NB4 (cell line): ENCODE measurements at regions not wholly inside any gene's neighbourhood (a gene's known extent, or its start where the extent isn't known, plus 50 kb on each side); places are given as distances from the start of the nearest gene placed in this dataset.

ENCODE experiments used
- CTCF ChIP-seq: IDR thresholded peaks from one replicate; pipeline ENCODE4 v1.5.1; 2012; ENCODE audit warnings: low read depth, low read length
- POLR2A ChIP-seq: IDR thresholded peaks from 2 replicates; pipeline ENCODE4 v1.6.1; 2011; ENCODE audit warnings: mild to moderate bottlenecking; ENCODE audit not compliant: insufficient read length; ENCODE audit errors: extremely low read depth
- TF ChIP-seq, protein P1 (sequence below): IDR thresholded peaks from 2 replicates; pipeline ENCODE4 v1.6.1; 2011; ENCODE audit warnings: low read depth, low read length

DNA sequence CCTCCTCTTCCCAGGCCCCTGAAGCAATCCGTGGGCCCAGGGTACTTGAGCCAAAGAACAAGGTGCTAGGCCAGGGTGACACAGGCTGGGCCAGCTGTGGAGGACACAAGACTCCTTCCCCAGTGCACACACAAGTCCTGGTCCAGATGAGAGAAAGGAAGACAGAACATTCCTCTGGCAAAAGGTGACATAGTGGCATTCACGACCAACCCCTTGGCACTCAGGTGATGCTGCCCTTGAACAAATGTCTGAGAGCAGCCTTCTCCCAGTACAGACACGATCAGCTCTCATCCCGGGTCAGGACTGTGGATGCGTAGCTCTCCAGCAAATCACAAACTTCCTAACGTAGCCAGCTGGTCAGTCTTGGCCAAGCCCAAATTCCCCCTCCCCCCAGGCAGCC, 118.5 kb downstream of the OAT start:
- TF ChIP-seq CTCF (no peak), POLR2A (no peak)
- TF ChIP-seq, protein P1, sequence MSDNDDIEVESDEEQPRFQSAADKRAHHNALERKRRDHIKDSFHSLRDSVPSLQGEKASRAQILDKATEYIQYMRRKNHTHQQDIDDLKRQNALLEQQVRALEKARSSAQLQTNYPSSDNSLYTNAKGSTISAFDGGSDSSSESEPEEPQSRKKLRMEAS = no peak
